ENCODE measurements at regions not wholly inside any gene's neighbourhood (a gene's known extent, or its start where the extent isn't known, plus 50 kb on each side); places are given as distances from the start of the nearest gene placed in this dataset.

GRCh38 chr6:26285143-26286134 is 79.6 kb upstream of the BTN3A2 start:
- TF ChIP-seq GATA1 (IDR thresholded peaks at IDR 0.05; ENCODE audit: low read depth, low read length) (peak; percentile 61), POLR2A (IDR thresholded peaks at IDR 0.05; ENCODE audit: low read length) (peak; percentile 100)
- DNase-seq, result peak; percentile 100

GRCh38 chr6:26286168-26286877 is 78.7 kb upstream of the BTN3A2 start:
- TF ChIP-seq GATA1 (IDR thresholded peaks at IDR 0.05; ENCODE audit: low read depth, low read length) (no peak), POLR2A (IDR thresholded peaks at IDR 0.05; ENCODE audit: low read length) (no peak)
- peak; percentile 86 to 94 for DNase-seq

DNA sequence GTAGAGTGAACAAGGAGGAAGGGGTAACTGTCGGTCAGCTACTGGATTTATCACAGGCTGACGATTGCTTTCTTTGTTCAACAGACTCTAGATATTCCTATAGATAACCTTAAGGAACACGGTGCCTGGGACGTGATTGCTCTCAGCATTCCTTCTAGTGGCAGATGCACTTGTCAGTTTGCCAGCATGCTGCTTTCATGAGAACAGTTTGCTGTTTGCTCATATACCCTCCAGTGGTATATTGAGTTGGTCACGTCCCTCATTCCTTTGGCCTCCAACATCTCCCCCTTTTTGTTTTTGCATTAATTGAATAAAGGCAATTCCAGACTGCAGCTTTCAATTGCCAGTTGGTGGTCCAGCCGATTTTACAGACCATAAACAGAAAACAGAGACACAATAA is 76.8 kb upstream of the BTN3A2 start:
- DNase-seq, result no peak
- TF ChIP-seq GATA1 (IDR thresholded peaks at IDR 0.05; ENCODE audit: low read depth, low read length), result no peak
- TF ChIP-seq POLR2A (IDR thresholded peaks at IDR 0.05; ENCODE audit: low read length), result no peak

GRCh38 chr6:26290941-26291340 is 74.1 kb upstream of the BTN3A2 start:
- DNase-seq, result no peak
- no peak for TF ChIP-seq GATA1 (IDR thresholded peaks at IDR 0.05; ENCODE audit: low read depth, low read length)
- TF ChIP-seq POLR2A (IDR thresholded peaks at IDR 0.05; ENCODE audit: low read length), result no peak

GRCh38 chr6:26292709-26293108 is 72.3 kb upstream of the BTN3A2 start:
- TF ChIP-seq POLR2A (IDR thresholded peaks at IDR 0.05; ENCODE audit: low read length) (no peak), GATA1 (IDR thresholded peaks at IDR 0.05; ENCODE audit: low read depth, low read length) (no peak)
- DNase-seq, result no peak

DNA sequence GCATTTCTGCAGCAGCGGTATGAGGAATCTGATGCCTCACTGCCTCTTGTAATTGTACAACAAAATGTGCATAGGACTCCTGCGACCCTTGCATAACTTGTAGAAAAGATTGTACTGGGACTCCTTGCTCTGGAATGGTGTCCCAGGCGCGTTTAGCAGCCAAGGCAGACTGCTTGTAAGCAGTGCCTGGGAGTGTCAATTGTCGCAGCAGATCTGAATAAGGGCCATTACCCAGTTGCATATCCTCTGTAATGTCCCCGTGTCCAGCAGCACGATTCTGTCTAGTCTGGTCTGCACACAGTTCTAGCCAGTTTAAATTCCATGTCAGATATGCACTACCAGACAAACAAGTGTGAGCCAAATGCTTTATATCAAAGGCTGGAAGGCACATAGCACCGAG is 70.7 kb upstream of the BTN3A2 start:
- TF ChIP-seq GATA1 (IDR thresholded peaks at IDR 0.05; ENCODE audit: low read depth, low read length) (no peak), POLR2A (IDR thresholded peaks at IDR 0.05; ENCODE audit: low read length) (peak; percentile 12)
- DNase-seq, result no peak

DNA sequence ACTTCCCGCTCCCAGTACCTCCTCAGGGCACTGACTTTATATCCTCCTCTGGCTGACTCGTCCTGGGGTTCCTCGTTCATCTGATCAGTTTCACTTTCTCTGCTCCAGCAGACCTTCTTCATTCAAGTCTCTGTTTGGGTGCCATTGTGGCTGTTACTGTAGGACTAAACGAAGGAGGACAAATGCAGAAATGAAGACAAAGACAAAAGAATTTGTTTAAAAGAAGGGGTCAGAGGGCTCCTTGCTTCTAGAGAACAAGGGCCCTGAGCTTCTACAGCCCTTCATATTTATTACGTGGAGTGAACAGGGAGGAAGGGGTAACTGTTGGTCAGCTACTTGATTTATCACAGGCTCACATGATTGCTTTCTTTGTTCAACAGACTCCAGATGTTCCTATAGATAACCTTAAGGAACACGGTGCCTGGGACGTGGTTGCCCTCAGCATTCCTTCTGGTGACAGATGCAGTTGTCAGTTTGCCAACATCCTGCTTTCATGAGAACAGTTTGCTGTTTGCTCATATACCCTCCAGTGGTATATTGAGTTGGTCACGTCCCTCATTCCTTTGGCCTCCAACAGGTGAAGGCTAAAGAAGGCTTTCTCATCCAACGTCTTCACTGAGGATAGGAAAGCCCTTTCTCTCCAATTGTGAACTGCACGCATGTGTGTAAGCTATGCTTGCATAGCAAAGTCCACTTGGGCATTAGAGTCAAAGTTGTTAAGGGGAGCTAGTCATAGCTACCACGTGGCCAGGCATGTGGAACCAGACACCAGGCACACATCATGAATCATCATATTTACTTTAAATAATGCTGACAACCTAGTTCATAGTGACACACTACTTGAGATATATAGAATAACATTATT is 69.1 kb upstream of the BTN3A2 start:
- TF ChIP-seq POLR2A (IDR thresholded peaks at IDR 0.05; ENCODE audit: low read length) (no peak), GATA1 (IDR thresholded peaks at IDR 0.05; ENCODE audit: low read depth, low read length) (no peak)
- DNase-seq, result peak; percentile 79 to 91

GRCh38 chr6:26296556-26296856 is 68.5 kb upstream of the BTN3A2 start:
- TF ChIP-seq GATA1 (IDR thresholded peaks at IDR 0.05; ENCODE audit: low read depth, low read length) (no peak), POLR2A (IDR thresholded peaks at IDR 0.05; ENCODE audit: low read length) (no peak)

DNA sequence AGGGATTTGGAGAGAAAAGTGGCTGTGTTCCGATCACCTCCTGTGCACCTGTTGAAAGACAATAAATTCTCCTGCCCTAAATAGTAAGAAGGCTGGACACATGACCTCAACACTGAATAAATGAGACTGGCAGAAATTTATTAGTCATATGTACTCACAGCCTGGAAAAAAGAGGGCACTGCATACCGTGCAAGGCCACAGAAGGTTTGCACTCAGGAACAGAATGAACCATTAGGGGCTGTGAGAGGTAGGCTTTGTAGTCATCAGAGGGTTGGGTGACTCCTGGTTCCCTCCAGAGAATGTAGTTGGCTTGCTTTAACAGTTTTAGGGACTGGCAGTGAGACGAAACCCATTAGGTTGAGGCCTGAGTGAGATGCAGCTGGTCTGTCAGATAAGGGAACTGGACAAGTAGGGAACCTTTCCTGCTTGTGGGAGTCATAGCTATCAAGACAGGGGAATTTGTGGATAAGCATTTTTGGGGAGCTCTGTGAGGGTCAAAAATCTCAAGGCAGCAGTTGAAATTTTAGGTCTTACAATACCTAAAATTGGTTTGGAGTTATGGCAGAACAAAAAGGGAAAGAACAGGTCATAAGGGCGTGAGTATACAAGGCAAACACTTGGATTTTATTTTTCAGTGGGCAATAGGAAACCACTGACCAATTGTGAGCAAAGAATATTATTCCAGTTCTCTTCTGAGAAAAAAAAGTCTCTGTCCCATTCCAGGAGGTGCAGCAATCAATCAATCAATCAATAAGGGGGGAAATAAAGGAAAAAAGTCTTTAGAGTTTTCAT is 67.9 kb upstream of the BTN3A2 start:
- TF ChIP-seq GATA1 (IDR thresholded peaks at IDR 0.05; ENCODE audit: low read depth, low read length) (no peak), POLR2A (IDR thresholded peaks at IDR 0.05; ENCODE audit: low read length) (peak; percentile 31)
- DNase-seq, result peak; percentile 71 to 84

More at GRCh38 chr6:26296556-26296856, 68.5 kb upstream of the BTN3A2 start:
- no peak for DNase-seq

DNA sequence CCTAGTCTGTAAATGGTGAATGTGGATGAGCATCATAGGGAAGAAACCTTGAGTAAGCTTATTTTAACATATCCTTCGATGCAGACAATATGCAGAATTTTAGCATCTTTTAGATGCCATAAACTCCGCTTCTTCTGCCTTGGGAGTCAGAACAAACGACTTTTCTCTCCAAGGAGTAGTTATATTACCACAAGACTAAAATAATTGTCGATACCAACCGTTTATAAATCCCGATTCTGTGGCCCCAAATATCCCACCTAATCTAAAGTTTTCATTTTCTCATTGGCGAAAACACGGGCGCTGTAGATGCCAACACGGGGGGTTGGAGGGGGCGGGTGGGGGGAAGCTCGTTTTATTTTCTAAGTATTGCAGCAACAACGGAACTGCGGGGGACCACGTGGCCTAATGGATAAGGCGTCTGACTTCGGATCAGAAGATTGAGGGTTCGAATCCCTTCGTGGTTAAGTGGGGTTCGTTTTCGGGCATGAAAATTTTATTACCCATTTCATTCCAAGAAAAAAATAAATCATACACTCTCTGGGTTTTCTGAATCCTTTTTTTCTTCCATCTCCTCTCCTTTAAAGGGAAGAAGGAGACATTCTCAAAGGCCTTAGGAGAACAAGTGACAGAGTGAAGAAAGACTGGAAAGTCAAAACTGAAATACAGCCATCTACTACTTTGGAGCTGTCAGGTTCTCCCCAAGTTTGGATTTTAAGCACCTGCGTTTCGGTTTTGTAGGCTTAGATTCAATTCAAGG is 65.5 kb upstream of the BTN3A2 start:
- TF ChIP-seq GATA1 (IDR thresholded peaks at IDR 0.05; ENCODE audit: low read depth, low read length) (no peak), POLR2A (IDR thresholded peaks at IDR 0.05; ENCODE audit: low read length) (no peak)
- no peak for DNase-seq

GRCh38 chr6:26300043-26300331 is 65.0 kb upstream of the BTN3A2 start:
- no peak for DNase-seq
- TF ChIP-seq GATA1 (IDR thresholded peaks at IDR 0.05; ENCODE audit: low read depth, low read length) (no peak), POLR2A (IDR thresholded peaks at IDR 0.05; ENCODE audit: low read length) (no peak)

- TF ChIP-seq GATA1 (IDR thresholded peaks at IDR 0.05; ENCODE audit: low read depth, low read length), result no peak
- no peak for DNase-seq
Measured at GRCh38 chr6:26300359-26300758, 64.6 kb upstream of the BTN3A2 start.

DNA sequence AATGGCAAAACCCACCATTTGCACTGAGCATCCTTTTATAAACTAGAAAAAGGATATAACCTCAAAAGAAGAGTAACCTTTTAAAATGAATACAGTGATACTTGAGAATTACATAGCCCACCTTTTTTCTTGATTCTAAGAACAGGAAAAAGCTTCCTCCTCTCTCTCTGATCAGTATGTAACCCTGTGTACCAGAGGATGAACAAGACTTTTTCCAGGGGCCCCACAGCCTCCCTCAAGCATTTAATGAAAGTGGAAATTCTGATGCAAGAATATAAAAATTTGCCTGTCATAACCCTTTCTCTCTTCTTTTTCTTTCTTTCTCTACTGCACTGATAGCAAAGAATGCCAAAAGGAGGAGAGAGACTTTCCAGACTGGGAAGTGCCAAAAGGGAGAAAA is 64.2 kb upstream of the BTN3A2 start:
- no peak for TF ChIP-seq GATA1 (IDR thresholded peaks at IDR 0.05; ENCODE audit: low read depth, low read length)
- no peak for TF ChIP-seq POLR2A (IDR thresholded peaks at IDR 0.05; ENCODE audit: low read length)
- DNase-seq, result no peak
